Mucosa of descending colon (tissue), 3 donors: ENCODE measurements at regions not wholly inside any gene's neighbourhood (a gene's known extent, or its start where the extent isn't known, plus 50 kb on each side); places are given as distances from the start of the nearest gene placed in this dataset.

ENCODE experiments used
- ATAC-seq: fragments of 200-7000 bp; cut with Tn5 transposase; one replicate; pipeline ENCODE4 v1.9.1; 2020; ENCODE audit warnings: mild to moderate bottlenecking, moderate library complexity
- DNase-seq, 3 donors: peaks; one replicate each; pipeline ENCODE4 v3.0.0-alpha.2; 2020
- H3K36me3 ChIP-seq: fragments of 200-600 bp; one replicate; pipeline ENCODE4 v1.8.0; 2021; ENCODE audit warnings: low read depth, mild to moderate bottlenecking
- H3K4me1 ChIP-seq: fragments of 200-600 bp; one replicate; pipeline ENCODE4 v1.8.0; 2021; ENCODE audit warnings: low read depth, mild to moderate bottlenecking
- H3K4me3 ChIP-seq: fragments of 200-600 bp; one replicate; pipeline ENCODE4 v1.8.0; 2021; ENCODE audit warnings: mild to moderate bottlenecking
- H3K9me3 ChIP-seq: fragments of 200-600 bp; one replicate; pipeline ENCODE4 v1.8.0; 2021; ENCODE audit warnings: mild to moderate bottlenecking
- intact Hi-C, 2 donors: fragments of 100-400 bp; cut with DNase I in 1 of 2; cut with micrococcal nuclease in 1 of 2; formaldehyde crosslinking; loops; one replicate each; pipeline versions ENCODE4 v1.11.0 to v1.11.1; 2022; cut with DNase I, micrococcal nuclease
- TF ChIP-seq, protein P1 (sequence below): fragments of 200-600 bp; IDR thresholded peaks from one replicate; pipeline ENCODE4 v1.8.0; 2022; ENCODE audit warnings: antibody characterized with exemption, mild to moderate bottlenecking
- donor health status: DM: no; HTN: no; CAD: no; lungs with moderate emphysema.
- donor health status: DM: no; HTN: no; CAD: no.
- donor health status: DM: no; HTN: yes; CAD: no.

DNA sequence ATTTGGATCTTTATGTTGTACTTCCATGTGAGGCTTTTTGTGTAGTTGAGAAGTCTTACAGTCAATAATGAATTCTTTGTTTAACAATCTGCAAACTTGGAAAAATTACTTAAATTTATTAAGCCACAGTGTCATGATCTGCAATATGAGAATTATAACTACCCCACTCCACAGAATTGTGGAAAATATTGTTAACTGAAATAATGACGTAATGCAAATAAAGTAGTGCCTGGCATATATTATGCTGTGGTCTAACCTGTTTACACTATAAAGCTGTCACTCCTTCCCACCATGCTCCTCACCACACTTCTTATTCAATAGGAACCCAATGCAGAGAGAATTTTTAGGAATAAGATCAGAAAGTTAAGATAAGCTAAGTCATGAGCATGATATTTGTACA is 632.1 kb upstream of the GALNTL6 start:
- intact Hi-C loops, result no loop called here
- Histone ChIP-seq H3K4me1 (no peaks in the 10 kb centered on the region), H3K9me3 (no peaks in the 10 kb centered on the region), H3K36me3 (no peaks in the 10 kb centered on the region), H3K4me3 (no peak overlapping the region)
- ATAC-seq (no peak), DNase-seq (no peak)
- TF ChIP-seq, protein P1, sequence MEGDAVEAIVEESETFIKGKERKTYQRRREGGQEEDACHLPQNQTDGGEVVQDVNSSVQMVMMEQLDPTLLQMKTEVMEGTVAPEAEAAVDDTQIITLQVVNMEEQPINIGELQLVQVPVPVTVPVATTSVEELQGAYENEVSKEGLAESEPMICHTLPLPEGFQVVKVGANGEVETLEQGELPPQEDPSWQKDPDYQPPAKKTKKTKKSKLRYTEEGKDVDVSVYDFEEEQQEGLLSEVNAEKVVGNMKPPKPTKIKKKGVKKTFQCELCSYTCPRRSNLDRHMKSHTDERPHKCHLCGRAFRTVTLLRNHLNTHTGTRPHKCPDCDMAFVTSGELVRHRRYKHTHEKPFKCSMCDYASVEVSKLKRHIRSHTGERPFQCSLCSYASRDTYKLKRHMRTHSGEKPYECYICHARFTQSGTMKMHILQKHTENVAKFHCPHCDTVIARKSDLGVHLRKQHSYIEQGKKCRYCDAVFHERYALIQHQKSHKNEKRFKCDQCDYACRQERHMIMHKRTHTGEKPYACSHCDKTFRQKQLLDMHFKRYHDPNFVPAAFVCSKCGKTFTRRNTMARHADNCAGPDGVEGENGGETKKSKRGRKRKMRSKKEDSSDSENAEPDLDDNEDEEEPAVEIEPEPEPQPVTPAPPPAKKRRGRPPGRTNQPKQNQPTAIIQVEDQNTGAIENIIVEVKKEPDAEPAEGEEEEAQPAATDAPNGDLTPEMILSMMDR, result no peak

DNA sequence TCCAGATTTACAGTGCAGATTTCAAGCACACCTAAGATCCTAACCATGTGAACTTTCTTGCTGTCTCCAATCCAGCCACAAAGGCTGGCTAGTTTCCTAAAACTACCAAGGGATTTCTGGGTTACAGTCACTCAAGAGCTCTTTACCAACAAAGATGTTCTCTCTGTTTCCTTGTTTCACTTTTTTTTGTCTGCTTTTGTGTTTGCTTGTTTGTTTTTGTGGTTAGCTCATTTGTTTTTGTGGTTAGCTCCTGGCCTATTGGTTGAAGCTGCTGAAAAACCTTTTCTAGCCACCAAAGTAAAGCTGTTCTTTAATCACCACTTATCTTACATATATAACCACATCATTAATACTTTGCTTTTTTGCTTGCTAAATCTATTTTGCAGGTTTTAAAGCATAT is 642.5 kb upstream of the GALNTL6 start:
- intact Hi-C loops, result no loop called here
- no peak for DNase-seq
- peaks cover 21% of the 10 kb centered on the region for H3K9me3 ChIP-seq
- no peaks in the 10 kb centered on the region for H3K4me1 ChIP-seq
- H3K4me3 ChIP-seq, result no peak overlapping the region
- no peaks in the 10 kb centered on the region for H3K36me3 ChIP-seq
- TF ChIP-seq, protein P1, result no peak
- no peak for ATAC-seq

DNA sequence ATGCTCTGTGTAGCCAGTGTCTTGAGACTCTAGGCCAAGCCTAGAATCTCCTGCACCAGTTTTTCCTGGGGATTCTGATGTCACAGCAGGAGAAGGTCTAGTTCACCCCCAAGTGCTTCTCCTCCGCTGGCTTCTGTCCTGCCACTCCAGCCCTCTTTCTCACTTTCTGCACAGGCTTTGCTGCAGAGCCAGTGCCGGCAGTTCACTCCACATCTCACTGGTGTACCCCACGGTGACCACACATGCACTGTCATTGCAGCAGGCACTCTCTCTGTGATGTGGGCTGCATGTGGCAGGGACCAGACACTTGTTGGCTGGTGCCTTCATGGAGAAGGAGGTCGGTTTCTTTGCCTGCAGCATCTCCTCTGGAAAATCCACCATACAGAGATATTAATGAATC is 643.8 kb upstream of the GALNTL6 start:
- Histone ChIP-seq H3K4me1 (no peaks in the 10 kb centered on the region), H3K36me3 (no peaks in the 10 kb centered on the region), H3K4me3 (no peak overlapping the region), H3K9me3 (peaks cover 21% of the 10 kb centered on the region)
- intact Hi-C loops, result no loop called here
- no peak for DNase-seq
- no peak for ATAC-seq
- TF ChIP-seq, protein P1, result no peak

DNA sequence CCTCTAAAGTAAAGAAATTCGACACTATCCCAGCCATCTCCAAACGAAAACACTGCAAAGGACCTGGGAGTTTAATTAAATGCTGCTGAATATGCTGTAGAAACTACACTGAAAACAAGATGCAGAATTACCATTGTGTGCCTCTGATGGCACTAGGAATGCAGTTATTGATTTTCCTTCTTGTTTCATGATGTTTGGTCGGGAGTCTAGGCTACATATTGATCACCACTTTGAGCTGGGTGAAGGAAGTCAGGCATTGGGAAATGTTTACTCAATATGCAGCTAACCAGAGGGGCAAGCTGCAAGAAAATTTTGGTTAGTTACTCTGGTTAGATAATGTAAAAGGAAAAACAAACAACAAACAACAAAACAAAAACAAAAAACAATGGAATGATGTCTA is 650.7 kb upstream of the GALNTL6 start:
- ATAC-seq (no peak), DNase-seq (no peak)
- Histone ChIP-seq H3K36me3 (no peaks in the 10 kb centered on the region), H3K9me3 (peaks cover 6% of the 10 kb centered on the region), H3K4me1 (no peaks in the 10 kb centered on the region), H3K4me3 (no peak overlapping the region)
- TF ChIP-seq, protein P1, result no peak
- intact Hi-C loops, result no loop called here

DNA sequence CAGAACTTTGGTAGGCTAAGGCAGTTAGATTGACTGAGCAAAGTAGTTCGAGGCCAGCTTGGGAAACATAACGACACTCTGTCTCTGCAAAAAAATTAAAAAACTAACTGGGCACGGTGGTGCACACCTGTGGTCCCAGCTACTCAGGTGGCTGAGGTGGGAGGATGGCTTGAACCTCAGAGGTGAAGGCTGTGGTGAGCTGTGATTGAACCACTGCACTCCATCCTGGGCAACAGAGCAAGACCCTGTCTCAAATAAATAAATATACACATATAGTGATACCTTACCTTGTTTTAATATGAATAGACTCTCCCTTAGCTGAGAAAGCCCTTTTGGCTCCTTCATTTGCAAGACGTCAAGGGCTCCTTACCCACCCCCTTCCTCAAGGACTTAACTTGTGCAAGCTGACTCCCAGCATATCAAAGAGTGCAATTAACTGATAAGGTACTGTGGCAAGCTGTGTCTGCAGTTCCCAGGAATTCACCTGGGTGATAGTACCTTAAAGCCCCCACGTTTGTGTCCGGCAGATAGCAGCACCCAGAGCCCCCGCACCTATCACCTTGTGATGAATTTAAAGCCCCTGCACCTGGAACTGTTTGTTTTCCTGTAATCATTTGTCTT is 655.6 kb upstream of the GALNTL6 start:
- DNase-seq (no peak), ATAC-seq (no peak)
- TF ChIP-seq, protein P1, result no peak
- H3K4me3 ChIP-seq, result no peak overlapping the region
- H3K36me3 ChIP-seq, result no peaks in the 10 kb centered on the region
- no peaks in the 10 kb centered on the region for H3K4me1 ChIP-seq
- intact Hi-C loops, result no loop called here
- no peaks in the 10 kb centered on the region for H3K9me3 ChIP-seq

DNA sequence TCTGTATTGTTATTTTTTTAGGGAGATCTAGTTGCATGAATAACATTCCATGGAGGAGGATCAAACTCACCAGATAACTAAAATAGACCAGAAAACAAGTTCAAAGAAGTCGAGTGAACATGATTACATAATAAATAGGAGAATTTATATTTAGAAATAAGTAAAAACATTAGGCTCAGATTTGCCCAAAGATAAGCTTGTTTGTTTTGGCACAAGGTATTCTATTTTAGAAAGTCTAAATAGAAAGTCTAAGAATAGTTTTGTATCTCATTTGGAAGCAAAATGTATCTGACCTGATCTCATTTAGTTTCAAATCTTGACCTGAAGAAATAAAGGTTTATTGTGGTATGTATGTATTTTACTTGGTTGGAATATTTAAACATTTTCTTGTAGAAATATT is 670.6 kb upstream of the GALNTL6 start:
- Histone ChIP-seq H3K4me3 (no peak overlapping the region), H3K36me3 (no peaks in the 10 kb centered on the region), H3K4me1 (no peaks in the 10 kb centered on the region), H3K9me3 (no peaks in the 10 kb centered on the region)
- ATAC-seq, result no peak
- TF ChIP-seq, protein P1, result no peak
- intact Hi-C loops, result no loop called here
- no peak for DNase-seq
